ENCODE measurements at regions not wholly inside any gene's neighbourhood (a gene's known extent, or its start where the extent isn't known, plus 50 kb on each side); places are given as distances from the start of the nearest gene placed in this dataset.

DNA sequence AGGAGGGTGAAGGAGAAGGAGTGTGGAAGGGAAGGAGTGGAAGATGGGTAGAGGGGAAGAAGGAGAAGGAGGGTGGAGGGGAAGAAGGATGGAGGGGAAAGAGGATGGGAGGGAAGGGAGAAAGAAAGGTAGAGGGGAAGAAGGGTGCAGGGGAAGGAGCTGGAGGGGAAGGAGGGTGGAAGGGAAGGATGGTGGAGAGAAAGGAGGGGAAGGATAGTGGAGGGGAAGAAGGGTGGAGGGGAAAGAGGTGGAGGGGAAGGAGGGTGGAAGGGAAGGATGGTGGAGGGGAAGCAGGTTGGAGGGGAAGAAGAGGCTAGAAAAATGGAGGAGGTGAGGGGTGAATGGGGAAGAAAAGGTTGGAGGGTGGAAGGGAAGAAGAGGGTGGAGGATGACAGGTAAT is 927.9 kb downstream of the UQCRFS1 start:
- TF ChIP-seq, protein P1, sequence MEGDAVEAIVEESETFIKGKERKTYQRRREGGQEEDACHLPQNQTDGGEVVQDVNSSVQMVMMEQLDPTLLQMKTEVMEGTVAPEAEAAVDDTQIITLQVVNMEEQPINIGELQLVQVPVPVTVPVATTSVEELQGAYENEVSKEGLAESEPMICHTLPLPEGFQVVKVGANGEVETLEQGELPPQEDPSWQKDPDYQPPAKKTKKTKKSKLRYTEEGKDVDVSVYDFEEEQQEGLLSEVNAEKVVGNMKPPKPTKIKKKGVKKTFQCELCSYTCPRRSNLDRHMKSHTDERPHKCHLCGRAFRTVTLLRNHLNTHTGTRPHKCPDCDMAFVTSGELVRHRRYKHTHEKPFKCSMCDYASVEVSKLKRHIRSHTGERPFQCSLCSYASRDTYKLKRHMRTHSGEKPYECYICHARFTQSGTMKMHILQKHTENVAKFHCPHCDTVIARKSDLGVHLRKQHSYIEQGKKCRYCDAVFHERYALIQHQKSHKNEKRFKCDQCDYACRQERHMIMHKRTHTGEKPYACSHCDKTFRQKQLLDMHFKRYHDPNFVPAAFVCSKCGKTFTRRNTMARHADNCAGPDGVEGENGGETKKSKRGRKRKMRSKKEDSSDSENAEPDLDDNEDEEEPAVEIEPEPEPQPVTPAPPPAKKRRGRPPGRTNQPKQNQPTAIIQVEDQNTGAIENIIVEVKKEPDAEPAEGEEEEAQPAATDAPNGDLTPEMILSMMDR (IDR thresholded peaks at IDR 0.05) = no peak
- TF ChIP-seq POLR2A (IDR thresholded peaks at IDR 0.05) = no peak

All from heart left ventricle (tissue), 13 donors.